Caco-2 (cell line): ENCODE measurements at regions not wholly inside any gene's neighbourhood (a gene's known extent, or its start where the extent isn't known, plus 50 kb on each side); places are given as distances from the start of the nearest gene placed in this dataset.

Experiments used
- BruUV-seq: library from RNA; stranded (reverse); fragments of 400-500 nt; replicated peaks from 2 replicates; lab custom pipeline; 2021; lab: Mats Ljungman, UMichigan
- CTCF ChIA-PET: fragments of 300-600 bp; sonication (Branson Sonifier 250); formaldehyde crosslinking; loops from one replicate; lab custom pipeline; 2022; ENCODE audit warnings: antibody characterized with exemption; lab: Charles Lee
- POLR2A ChIA-PET: fragments of 300-600 bp; sonication (Branson Sonifier 250); formaldehyde crosslinking; loops from one replicate; lab custom pipeline; 2022; ENCODE audit warnings: antibody characterized with exemption; lab: Charles Lee
- DNase-seq, 2 experiments: peaks; one replicate each; pipeline versions ENCODE4 v3.0.0 to v3.0.0-alpha.2; 2020 to 2022
- H3K27me3 ChIP-seq: replicated peaks from 2 replicates; pipeline ENCODE4 v1.6.0; 2011; ENCODE audit warnings: low read length; ENCODE audit not compliant: control insufficient read depth, insufficient read depth
- H3K36me3 ChIP-seq: 2 replicates; pipeline ENCODE4 v1.5.1; 2011; ENCODE audit warnings: low read length; ENCODE audit not compliant: control insufficient read depth, insufficient read depth
- H3K4me1 ChIP-seq: fragments of 250-450 bp; sonication (Bioruptor Pico); 2 replicates; pipeline ENCODE4 v1.5.1; 2020; ENCODE audit warnings: mild to moderate bottlenecking
- H3K4me3 ChIP-seq: 2 replicates; pipeline ENCODE4 v1.5.1; 2011; ENCODE audit warnings: low read depth, mild to moderate bottlenecking, control low read depth, low read length
- H3K9me3 ChIP-seq: fragments of 250-450 bp; sonication (Bioruptor Pico); 2 replicates; pipeline ENCODE4 v1.5.1; 2020; ENCODE audit warnings: mild to moderate bottlenecking, moderate library complexity
- H3K27ac Mint-ChIP-seq: one replicate; pipeline ENCODE4 v1.8.0; 2022; ENCODE audit warnings: mixed read lengths; ENCODE audit not compliant: unreplicated experiment
- H3K27me3 Mint-ChIP-seq: one replicate; pipeline ENCODE4 v1.8.0; 2022; ENCODE audit warnings: mixed read lengths; ENCODE audit not compliant: insufficient read depth, unreplicated experiment
- H3K36me3 Mint-ChIP-seq: one replicate; pipeline ENCODE4 v1.8.0; 2022; ENCODE audit warnings: mild to moderate bottlenecking, mixed read lengths; ENCODE audit not compliant: insufficient read depth, unreplicated experiment
- H3K4me1 Mint-ChIP-seq: one replicate; pipeline ENCODE4 v1.8.0; 2022; ENCODE audit warnings: low read depth, mixed read lengths; ENCODE audit not compliant: unreplicated experiment
- H3K4me3 Mint-ChIP-seq: one replicate; pipeline ENCODE4 v1.8.0; 2022; ENCODE audit warnings: mild to moderate bottlenecking, moderate library complexity, mixed read lengths; ENCODE audit not compliant: unreplicated experiment
- H3K9me3 Mint-ChIP-seq: one replicate; pipeline ENCODE4 v1.8.0; 2022; ENCODE audit warnings: mixed read lengths; ENCODE audit not compliant: unreplicated experiment
- CTCF ChIP-seq, 2 experiments: fragments of 200-600 bp in 1 of 2; IDR thresholded peaks; 1 replicate in 1 of 2; 2 replicates in 1 of 2; pipeline versions ENCODE4 v1.5.1 to v1.8.0; 2011 to 2022; ENCODE audit warnings: antibody characterized with exemption in 1 of 2, control low read depth in 1 of 2, inconsistent platforms in 1 of 2, low read depth in 1 of 2, low read length in 1 of 2, mild to moderate bottlenecking in 1 of 2, moderate library complexity in 1 of 2; ENCODE audit not compliant: insufficient read depth in 1 of 2, severe bottlenecking in 1 of 2, unreplicated experiment in 1 of 2
- intact Hi-C: fragments of 100-400 bp; cut with micrococcal nuclease; formaldehyde crosslinking; loops from one replicate; pipeline ENCODE4 v1.10.0; 2022; ENCODE audit not compliant: unreplicated experiment

DNA sequence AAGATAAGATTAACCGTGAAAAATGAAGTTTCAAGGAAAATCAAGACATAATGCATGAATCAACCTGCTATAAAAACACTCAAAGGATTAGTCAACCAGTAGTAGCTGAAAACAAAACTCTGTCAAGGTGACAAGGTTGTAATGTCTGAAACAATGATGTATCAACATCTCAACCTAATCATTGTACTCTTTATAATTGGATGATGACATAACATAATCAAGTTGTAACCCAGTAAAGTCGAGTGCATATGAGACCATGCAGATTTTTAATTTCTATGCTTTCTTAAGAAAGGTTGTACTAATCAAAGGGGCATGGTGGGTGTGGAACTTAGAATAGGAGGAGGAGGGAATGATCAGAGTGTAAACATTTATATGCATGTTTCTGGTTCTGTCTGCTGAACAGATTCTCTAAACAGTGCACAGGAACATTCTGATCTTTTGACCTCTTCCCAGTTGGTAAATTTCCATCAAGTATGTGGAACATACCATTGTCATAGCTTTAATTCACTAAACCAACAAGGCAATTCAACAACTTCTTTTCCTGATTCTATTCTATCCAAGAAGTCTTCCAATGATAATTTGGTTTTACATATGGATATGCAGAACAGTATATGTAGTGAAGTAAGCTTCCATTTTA is 253.7 kb downstream of the TTC6 start:
- H3K4me3 Mint-ChIP-seq, result no peak overlapping the region
- Histone ChIP-seq H3K36me3 (no peaks in the 10 kb centered on the region), H3K4me1 (no peaks in the 10 kb centered on the region), H3K27me3 (no peaks in the 10 kb centered on the region), H3K4me3 (no peak overlapping the region), H3K9me3 (no peaks in the 10 kb centered on the region)
- no peak for TF ChIP-seq CTCF (IDR thresholded peaks at IDR 0.05; ENCODE audit: insufficient read depth in 1 of 2, low read depth in 1 of 2, low read length in 1 of 2, severe bottlenecking in 1 of 2, unreplicated experiment in 1 of 2)
- no peaks in the 10 kb centered on the region for H3K9me3 Mint-ChIP-seq
- H3K27me3 Mint-ChIP-seq, result no peaks in the 10 kb centered on the region
- intact Hi-C loops, result no loop called here
- no peak overlapping the region for H3K27ac Mint-ChIP-seq
- ChIA-PET CTCF (no interaction called here), POLR2A (no interaction called here)
- H3K4me1 Mint-ChIP-seq, result no peaks in the 10 kb centered on the region
- no TSS peak for BruUV-seq
- H3K36me3 Mint-ChIP-seq, result no peaks in the 10 kb centered on the region
- DNase-seq, result no peak

GRCh38 chr14:37851054-37851453 is 255.6 kb downstream of the TTC6 start:
- Mint-ChIP-seq H3K4me3 (no peak overlapping the region), H3K27me3 (no peaks in the 10 kb centered on the region), H3K36me3 (no peaks in the 10 kb centered on the region), H3K4me1 (no peaks in the 10 kb centered on the region), H3K9me3 (no peaks in the 10 kb centered on the region), H3K27ac (no peak overlapping the region)
- ChIA-PET CTCF (no interaction called here), POLR2A (no interaction called here)
- Histone ChIP-seq H3K9me3 (no peaks in the 10 kb centered on the region), H3K36me3 (no peaks in the 10 kb centered on the region), H3K4me3 (no peak overlapping the region), H3K4me1 (no peaks in the 10 kb centered on the region), H3K27me3 (no peaks in the 10 kb centered on the region)
- BruUV-seq, result no TSS peak
- intact Hi-C loops, result no loop called here
- no peak for DNase-seq
- TF ChIP-seq CTCF (IDR thresholded peaks at IDR 0.05; ENCODE audit: insufficient read depth in 1 of 2, low read depth in 1 of 2, low read length in 1 of 2, severe bottlenecking in 1 of 2, unreplicated experiment in 1 of 2), result no peak

GRCh38 chr14:37855871-37856270 is 260.4 kb downstream of the TTC6 start:
- intact Hi-C loops, result no loop called here
- no TSS peak for BruUV-seq
- no peaks in the 10 kb centered on the region for H3K27me3 Mint-ChIP-seq
- no peak for DNase-seq
- no peak overlapping the region for H3K27ac Mint-ChIP-seq
- Histone ChIP-seq H3K27me3 (no peaks in the 10 kb centered on the region), H3K4me3 (no peak overlapping the region), H3K4me1 (no peaks in the 10 kb centered on the region), H3K9me3 (no peaks in the 10 kb centered on the region), H3K36me3 (no peaks in the 10 kb centered on the region)
- H3K4me1 Mint-ChIP-seq, result peaks cover 6% of the 10 kb centered on the region
- H3K9me3 Mint-ChIP-seq, result peaks cover 21% of the 10 kb centered on the region
- no peak overlapping the region for H3K4me3 Mint-ChIP-seq
- no peak for TF ChIP-seq CTCF (IDR thresholded peaks at IDR 0.05; ENCODE audit: insufficient read depth in 1 of 2, low read depth in 1 of 2, low read length in 1 of 2, severe bottlenecking in 1 of 2, unreplicated experiment in 1 of 2)
- POLR2A ChIA-PET, result no interaction called here
- CTCF ChIA-PET, result no interaction called here
- peaks cover 8% of the 10 kb centered on the region for H3K36me3 Mint-ChIP-seq
